NCI-H748 (cell line): ENCODE measurements at regions not wholly inside any gene's neighbourhood (a gene's known extent, or its start where the extent isn't known, plus 50 kb on each side); places are given as distances from the start of the nearest gene placed in this dataset.
"Not testable (repeated sequence)": the region's sequence is repeated elsewhere in the genome, so short reads cannot be mapped to it uniquely, and the experiment has no call there.

Experiments
- DNase-seq: peaks from one replicate; lab custom pipeline; 2025; ENCODE audit not compliant: unreplicated experiment; lab: John Stamatoyannopoulos, UW

GRCh38 chr6:74891349-74891831 lies 314.5 kb downstream of the COL12A1 start:
- no peak for DNase-seq

GRCh38 chr6:74889635-74890034 lies 316.2 kb downstream of the COL12A1 start:
- DNase-seq = no peak

GRCh38 chr6:74888741-74889140 lies 317.1 kb downstream of the COL12A1 start:
- not testable (repeated sequence) for DNase-seq

GRCh38 chr6:74879976-74880375 lies 325.9 kb downstream of the COL12A1 start:
- DNase-seq = no peak

- DNase-seq = no peak
Observed at GRCh38 chr6:74879234-74879633, 326.6 kb downstream of the COL12A1 start.

GRCh38 chr6:74875193-74875592 lies 330.7 kb downstream of the COL12A1 start:
- no peak for DNase-seq

- DNase-seq = no peak
Observed at GRCh38 chr6:74872754-74873476, 332.9 kb downstream of the COL12A1 start.

GRCh38 chr6:74871757-74872156 lies 334.1 kb downstream of the COL12A1 start:
- DNase-seq = no peak

- DNase-seq = no peak
Observed at GRCh38 chr6:74870403-74870802, 335.4 kb downstream of the COL12A1 start.

GRCh38 chr6:74867291-74867690 lies 338.6 kb downstream of the COL12A1 start:
- no peak for DNase-seq

GRCh38 chr6:74863968-74864367 lies 341.9 kb downstream of the COL12A1 start:
- no peak for DNase-seq

- no peak for DNase-seq
Observed at GRCh38 chr6:74860456-74860855, 345.4 kb downstream of the COL12A1 start.

GRCh38 chr6:74857157-74857556 lies 348.7 kb downstream of the COL12A1 start:
- no peak for DNase-seq

- DNase-seq = no peak
Observed at GRCh38 chr6:74853991-74854390, 351.9 kb downstream of the COL12A1 start.

GRCh38 chr6:74851596-74851995 lies 354.3 kb downstream of the COL12A1 start:
- DNase-seq = no peak

GRCh38 chr6:74840953-74841352 lies 364.9 kb downstream of the COL12A1 start:
- DNase-seq = no peak

GRCh38 chr6:74834967-74835366 lies 370.9 kb downstream of the COL12A1 start:
- no peak for DNase-seq

GRCh38 chr6:74826263-74826662 lies 379.6 kb downstream of the COL12A1 start:
- no peak for DNase-seq

- DNase-seq = no peak
Observed at GRCh38 chr6:74814440-74814839, 391.4 kb downstream of the COL12A1 start.

GRCh38 chr6:74807674-74808073 lies 398.2 kb downstream of the COL12A1 start:
- no peak for DNase-seq

- no peak for DNase-seq
Observed at GRCh38 chr6:74805916-74806696, 399.7 kb downstream of the COL12A1 start.

- no peak for DNase-seq
Observed at GRCh38 chr6:74798302-74798701, 407.6 kb downstream of the COL12A1 start.
